ENCODE measurements at regions not wholly inside any gene's neighbourhood (a gene's known extent, or its start where the extent isn't known, plus 50 kb on each side); places are given as distances from the start of the nearest gene placed in this dataset.

DNA sequence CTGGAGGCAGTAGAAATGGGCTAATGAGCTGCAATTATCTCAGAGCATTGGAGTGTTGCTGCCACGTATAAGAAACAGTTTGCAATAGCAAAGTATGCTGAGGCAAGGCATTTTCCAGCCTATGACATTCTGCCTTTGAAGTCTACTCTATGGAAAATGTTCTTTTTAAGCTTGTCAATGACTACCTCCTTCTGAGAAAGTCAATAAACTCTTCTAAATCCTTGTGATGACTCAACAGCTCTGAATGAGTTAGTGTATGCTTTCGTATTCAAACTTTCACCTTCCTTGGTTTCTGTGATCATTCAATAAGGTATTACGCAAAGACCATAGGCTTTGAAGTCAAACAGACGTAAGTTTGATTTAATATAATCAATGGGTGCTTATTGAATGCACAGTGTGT is 111.2 kb downstream of the CAPZA3 start:
- no peak overlapping the region for H3K4me3 ChIP-seq (ENCODE audit: low read length)
- DNase-seq (ENCODE audit: low read depth): peak; percentile 81
- TF ChIP-seq, protein P1, sequence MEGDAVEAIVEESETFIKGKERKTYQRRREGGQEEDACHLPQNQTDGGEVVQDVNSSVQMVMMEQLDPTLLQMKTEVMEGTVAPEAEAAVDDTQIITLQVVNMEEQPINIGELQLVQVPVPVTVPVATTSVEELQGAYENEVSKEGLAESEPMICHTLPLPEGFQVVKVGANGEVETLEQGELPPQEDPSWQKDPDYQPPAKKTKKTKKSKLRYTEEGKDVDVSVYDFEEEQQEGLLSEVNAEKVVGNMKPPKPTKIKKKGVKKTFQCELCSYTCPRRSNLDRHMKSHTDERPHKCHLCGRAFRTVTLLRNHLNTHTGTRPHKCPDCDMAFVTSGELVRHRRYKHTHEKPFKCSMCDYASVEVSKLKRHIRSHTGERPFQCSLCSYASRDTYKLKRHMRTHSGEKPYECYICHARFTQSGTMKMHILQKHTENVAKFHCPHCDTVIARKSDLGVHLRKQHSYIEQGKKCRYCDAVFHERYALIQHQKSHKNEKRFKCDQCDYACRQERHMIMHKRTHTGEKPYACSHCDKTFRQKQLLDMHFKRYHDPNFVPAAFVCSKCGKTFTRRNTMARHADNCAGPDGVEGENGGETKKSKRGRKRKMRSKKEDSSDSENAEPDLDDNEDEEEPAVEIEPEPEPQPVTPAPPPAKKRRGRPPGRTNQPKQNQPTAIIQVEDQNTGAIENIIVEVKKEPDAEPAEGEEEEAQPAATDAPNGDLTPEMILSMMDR (IDR thresholded peaks at IDR 0.05; ENCODE audit: insufficient read depth, low read depth, low read length, missing control alignments): no peak

DNA sequence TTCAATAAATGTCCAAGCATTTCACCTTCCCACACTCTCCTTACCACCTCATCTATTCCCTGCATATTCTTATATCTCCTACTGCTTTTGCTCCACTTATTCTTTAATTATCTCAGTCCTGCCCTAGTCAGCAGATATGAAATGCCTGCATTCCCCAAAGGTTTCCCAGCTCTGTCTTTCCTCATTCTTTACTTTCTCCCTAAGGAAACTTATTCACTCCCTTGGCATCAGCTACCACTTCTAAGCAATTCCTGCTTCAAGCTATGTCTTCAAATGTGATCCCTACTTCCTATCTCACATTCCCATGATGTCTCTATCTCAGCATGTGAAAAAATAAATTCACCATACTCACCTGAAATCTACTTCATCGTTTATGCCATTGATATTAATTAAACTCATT is 111.8 kb downstream of the CAPZA3 start:
- H3K4me3 ChIP-seq (ENCODE audit: low read length): no peak overlapping the region
- DNase-seq (ENCODE audit: low read depth): peak; percentile 29
- TF ChIP-seq, protein P1 (IDR thresholded peaks at IDR 0.05; ENCODE audit: insufficient read depth, low read depth, low read length, missing control alignments): no peak

DNA sequence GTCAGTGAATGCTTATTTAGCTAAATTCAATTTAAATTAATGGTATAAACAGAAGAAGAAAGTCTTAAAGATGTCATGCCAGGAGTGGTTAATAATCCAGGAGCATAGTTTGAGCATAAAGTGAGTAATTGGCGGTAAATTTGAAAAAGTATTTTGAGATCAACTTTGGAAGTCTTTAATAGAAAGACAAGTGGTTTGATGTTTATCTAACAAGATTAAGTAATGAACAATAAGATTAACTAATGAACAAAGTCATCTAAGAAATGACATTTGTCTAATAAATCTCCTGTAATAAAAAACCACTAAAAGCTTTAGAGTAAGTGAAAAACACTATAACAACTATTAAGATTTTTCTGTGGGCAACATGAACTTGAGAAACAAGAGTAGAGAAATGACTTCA is 112.8 kb downstream of the CAPZA3 start:
- DNase-seq (ENCODE audit: low read depth): no peak
- TF ChIP-seq, protein P1 (IDR thresholded peaks at IDR 0.05; ENCODE audit: insufficient read depth, low read depth, low read length, missing control alignments): no peak
- no peak overlapping the region for H3K4me3 ChIP-seq (ENCODE audit: low read length)

DNA sequence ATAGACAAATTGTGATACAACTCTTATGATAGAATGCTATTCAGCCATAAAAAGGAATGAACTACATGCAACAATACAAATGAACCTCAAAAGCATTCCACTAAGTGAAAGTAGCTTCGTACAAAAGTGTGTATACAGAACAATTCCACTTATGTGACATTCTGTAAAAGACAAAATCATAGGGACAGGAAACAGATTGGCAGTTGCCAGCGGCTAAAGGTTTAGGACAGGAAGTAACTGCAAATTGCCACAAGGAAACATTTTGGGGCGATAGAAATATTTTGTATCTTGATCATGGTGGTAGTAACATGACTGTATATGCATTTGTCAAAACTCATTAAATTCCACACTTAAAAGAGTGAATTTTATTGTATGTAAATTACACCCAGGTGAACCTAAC is 113.4 kb downstream of the CAPZA3 start:
- TF ChIP-seq, protein P1 (IDR thresholded peaks at IDR 0.05; ENCODE audit: insufficient read depth, low read depth, low read length, missing control alignments): no peak
- no peak for DNase-seq (ENCODE audit: low read depth)
- H3K4me3 ChIP-seq (ENCODE audit: low read length): no peak overlapping the region

DNA sequence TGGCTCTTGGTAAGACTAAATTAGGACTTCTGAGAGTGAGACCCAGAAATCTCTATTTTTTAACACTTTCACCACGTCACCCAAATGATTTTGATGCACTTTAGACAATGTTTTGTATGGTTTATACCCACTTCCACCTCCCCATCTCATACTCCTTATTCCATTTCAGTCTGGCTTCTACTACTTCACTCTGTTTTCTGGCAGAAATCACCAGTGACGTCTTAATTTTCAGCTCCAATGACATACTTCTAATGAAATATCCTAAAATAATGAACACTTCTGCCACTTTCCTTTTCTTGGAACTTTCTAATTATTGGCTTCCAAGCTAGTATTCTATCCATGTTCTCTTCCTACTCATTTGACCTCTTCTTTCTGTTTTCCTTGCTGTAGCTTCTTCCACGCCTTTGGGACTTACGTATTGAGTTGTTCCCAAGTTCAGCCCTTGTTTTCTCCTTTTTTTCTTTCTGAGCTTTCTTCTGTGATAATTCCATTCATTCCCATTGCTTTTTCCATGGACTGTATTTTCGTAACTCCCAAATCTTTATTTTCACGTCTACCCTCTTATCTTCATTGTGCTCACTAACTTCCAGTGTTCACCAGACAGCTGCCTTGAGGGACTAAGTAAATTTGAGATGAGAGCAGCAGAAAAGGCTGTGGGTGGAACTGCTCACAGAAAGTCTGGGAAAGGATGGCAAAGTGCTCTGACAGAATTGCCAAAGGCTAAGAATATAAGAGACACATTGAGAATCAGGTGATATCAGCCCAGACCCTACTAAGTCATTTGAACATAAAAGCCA is 115.8 kb downstream of the CAPZA3 start:
- TF ChIP-seq, protein P1 (IDR thresholded peaks at IDR 0.05; ENCODE audit: insufficient read depth, low read depth, low read length, missing control alignments): no peak
- no peak for DNase-seq (ENCODE audit: low read depth)
- no peak overlapping the region for H3K4me3 ChIP-seq (ENCODE audit: low read length)

DNA sequence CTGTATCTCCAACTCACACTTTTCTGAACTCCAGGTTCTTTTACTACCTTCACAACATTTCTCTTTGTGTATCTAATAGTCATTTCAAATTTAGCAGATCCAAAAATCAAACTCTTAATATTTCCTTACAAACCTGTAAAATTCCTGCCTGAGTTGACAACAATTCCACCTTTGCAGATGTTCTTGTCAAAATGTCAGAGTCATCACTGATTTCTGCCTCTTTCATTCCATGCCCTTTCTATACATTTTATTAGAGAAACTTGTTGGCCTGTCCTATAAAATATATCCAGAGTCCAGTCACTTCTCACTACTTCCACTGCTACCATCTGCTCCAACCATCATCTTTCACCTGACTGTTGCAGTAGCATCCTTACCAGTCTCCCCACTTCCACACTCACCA is 119.7 kb downstream of the CAPZA3 start:
- H3K4me3 ChIP-seq (ENCODE audit: low read length): no peak overlapping the region
- DNase-seq (ENCODE audit: low read depth): no peak
- TF ChIP-seq, protein P1 (IDR thresholded peaks at IDR 0.05; ENCODE audit: insufficient read depth, low read depth, low read length, missing control alignments): no peak

DNA sequence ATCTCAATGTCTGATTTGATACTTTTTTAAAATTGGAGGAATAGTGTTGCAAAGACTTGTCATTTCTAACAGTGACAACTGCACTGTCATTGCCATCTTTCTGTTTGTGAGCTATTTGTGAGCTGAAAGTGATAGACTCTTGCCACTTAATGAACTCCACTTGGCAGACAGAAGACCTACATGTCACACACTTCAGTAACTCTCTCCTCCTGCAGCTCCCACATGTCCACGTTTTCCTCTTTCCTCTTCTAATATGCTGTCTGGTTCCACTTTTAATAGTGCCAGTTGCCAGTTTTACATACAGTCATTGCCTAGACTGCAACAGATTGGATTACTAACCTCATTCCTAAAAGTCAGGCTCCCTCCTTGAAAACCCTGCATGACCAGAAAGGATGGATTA is 121.5 kb downstream of the CAPZA3 start:
- TF ChIP-seq, protein P1 (IDR thresholded peaks at IDR 0.05; ENCODE audit: insufficient read depth, low read depth, low read length, missing control alignments): no peak
- no peak overlapping the region for H3K4me3 ChIP-seq (ENCODE audit: low read length)
- no peak for DNase-seq (ENCODE audit: low read depth)
